ENCODE measurements at regions not wholly inside any gene's neighbourhood (a gene's known extent, or its start where the extent isn't known, plus 50 kb on each side); places are given as distances from the start of the nearest gene placed in this dataset.

DNA sequence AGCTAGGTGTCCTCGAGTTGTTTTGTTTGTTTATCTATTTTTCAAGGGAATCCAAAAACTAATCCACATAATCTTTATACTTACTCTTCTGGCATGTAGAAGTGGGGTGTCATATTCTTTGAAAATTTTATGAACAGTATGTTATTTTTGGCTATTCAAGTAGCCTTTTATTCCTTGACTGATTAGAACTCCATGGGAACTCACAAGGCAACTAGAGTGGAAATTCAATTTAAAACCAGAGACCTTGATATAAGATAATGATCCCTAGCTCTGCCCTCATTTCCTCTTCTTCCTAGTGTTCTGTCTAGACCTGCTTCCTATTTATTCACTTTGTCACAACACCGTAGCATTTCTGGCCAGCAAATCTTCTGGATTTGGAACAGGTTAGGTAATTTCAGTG, 1123.7 kb upstream of the C9orf72 start:
- TF ChIP-seq CTCF (IDR thresholded peaks at IDR 0.05) (no peak), POLR2A (IDR thresholded peaks at IDR 0.05) (no peak)

All from right lobe of liver (tissue), 4 donors.